ENCODE measurements at regions not wholly inside any gene's neighbourhood (a gene's known extent, or its start where the extent isn't known, plus 50 kb on each side); places are given as distances from the start of the nearest gene placed in this dataset.
"Not testable (repeated sequence)": the region's sequence is repeated elsewhere in the genome, so short reads cannot be mapped to it uniquely, and the experiment has no call there.

DNA sequence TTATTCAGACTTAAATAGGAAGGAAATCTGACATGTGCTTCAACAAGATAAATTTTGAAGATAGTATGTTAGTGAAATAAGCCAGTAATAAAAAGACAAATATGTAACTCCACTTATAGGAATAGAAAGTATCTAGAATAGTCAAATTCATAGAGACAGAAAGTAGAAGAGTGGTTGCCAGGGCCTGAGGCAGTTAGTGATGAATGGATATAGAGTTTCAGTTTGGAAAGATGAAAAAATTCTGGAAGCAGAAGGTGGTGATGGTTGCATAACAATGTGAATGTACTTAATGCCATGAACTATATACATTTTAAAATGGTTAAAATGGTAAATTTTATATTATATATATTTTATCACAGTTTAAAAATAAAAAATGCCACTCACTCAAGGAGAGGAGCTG lies 54.3 kb downstream of the HAND2 start:
- no peak for DNase-seq

DNA sequence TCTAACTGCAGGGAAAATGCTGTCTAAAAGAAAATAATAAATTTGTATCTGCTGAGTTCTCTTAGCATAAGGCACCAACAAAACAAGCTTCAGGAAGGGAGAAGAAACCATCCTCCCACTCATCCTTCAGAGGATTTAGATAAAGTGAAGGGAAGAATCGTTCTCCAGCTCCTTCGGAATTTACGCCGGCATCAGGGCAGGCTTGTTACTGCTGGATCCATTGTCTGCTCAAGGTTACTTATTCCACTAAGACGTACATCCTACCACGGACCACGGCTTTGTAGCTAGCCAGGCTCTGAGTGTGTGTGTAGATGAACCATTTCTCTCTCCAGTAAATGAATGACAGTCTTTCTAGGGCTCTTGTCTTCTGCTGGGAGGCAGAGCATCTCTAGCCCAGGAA lies 60.4 kb downstream of the HAND2 start:
- DNase-seq = no peak

DNA sequence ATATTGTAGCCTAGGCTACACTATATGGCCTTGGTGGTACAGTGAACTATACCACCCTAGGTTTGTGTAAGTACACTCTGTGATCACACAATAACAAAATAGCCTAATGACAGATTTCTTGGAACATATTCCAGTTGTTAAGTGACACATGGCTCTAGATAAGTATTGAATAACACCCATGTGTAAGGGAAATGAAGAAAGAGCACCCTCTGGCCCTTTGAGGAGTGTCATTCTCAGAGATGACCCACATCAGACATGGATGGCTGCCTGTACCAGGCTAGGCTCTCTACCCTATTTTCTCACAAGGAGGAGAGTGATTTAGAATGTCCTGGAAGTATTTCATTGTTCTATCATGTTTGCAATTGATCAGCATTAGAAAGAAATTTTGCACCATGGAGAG lies 61.7 kb downstream of the HAND2 start:
- no peak for DNase-seq

DNA sequence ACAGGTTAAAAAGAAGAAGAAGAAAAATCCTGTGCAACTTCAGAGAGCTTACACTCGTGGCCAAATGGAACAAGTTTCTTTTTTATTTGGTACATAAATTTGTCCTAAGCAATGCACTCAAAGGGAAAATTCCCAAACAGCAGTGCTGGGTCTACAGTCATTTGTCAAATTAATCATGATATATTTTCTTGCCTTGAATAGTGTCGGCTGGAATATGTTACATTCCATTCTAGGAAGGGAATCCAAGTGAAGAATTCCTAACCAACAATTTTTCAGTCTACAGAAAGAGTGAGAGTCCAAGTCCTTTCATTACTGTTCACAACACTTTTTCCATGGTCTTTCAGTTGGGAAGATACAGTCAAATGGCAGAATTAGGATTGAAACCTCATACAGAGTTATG lies 63.9 kb downstream of the HAND2 start:
- DNase-seq = no peak

DNA sequence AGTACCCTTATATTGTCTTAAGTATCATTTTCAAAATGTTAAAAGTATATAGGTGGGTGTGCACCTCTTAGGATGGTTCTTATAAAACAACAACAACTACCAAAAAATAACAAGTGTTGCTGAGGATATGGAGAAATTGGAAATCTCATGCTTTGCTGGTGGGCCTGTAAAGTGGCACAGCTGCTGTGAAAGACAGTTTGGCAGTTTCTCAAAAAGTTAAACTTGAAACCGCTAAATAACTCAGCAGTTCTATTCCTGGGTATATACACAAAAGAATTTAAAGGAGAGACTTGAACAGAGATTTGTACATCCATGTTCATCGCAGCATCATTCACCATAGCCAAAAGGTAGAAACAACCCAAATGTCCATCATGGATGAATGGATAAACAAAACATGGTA lies 65.5 kb downstream of the HAND2 start:
- no peak for DNase-seq

DNA sequence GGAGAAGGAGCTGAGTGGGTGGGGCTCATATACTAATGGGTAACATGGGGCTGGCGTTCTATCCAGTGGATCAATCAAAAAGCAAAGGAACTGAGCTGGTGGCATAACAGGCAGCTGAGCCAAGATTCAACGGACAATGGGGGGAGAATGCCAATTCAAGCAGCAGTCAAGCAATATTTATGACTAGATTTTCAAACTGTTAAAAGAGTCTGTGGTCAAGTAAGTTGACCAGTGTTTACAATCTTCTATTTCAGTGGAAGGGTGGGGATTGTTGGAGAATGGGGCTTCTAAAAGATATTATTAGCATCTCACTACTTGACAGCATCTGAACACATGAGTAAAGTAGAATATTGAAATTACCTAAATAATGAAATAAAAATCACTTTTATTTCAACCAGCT lies 64.9 kb upstream of the SCRG1 start:
- DNase-seq = no peak

DNA sequence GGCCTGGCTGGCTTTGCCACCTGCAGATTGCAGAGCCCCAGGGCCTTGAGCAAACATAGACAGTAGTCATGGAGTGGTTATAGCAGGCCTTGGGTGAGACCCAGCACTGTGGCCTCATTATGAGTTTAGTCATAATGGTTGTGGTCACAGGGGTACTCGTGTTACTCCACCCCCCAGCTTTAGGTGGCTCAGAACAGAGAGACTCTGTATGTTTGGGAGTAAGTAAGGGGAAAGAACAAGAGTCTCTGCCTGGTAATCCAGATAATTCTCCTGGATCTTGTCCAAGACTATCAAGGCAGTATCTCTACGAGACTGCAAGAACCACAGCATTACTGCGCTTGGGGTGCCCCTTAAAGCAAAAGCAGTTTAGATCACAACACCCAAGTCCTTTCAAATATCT lies 62.3 kb upstream of the SCRG1 start:
- DNase-seq = no peak

DNA sequence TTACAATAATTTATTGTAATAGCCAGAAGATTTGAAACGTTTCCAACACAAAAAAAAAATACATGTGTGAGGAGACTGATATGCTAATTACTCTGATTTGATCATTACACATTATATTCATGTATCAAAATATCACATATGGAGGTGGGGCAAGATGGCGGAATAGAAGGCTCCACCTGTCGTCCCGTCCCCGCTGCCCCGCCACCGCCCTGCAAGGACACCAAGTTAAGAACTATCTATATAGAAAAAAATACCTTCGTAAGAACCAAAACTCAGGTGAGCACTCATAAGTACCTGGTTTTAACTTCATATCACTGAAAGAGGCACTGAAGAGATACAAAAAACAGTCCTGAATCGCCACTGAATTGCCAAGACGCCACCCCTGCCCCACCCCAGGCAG lies 60.9 kb upstream of the SCRG1 start:
- no peak for DNase-seq

DNA sequence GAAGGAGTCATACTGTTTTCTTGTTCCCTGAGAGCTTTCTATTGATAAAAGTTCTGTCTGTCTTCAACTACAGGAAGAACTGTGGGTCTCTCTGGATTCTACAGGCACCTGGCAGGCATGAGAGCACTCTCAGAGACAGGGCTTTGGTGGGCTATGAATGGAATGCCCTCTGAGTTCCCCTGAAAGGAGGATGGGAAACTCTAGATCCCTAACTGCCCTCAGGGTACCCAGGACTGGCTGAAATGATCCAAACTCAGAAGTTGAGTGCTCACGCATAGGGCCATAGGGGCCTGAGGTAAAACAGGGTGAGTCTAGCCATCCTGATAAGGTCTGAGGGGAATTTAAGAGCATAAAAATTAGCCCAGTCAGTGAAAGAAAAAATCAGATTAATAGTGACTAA lies 59.0 kb upstream of the SCRG1 start:
- DNase-seq = no peak

DNA sequence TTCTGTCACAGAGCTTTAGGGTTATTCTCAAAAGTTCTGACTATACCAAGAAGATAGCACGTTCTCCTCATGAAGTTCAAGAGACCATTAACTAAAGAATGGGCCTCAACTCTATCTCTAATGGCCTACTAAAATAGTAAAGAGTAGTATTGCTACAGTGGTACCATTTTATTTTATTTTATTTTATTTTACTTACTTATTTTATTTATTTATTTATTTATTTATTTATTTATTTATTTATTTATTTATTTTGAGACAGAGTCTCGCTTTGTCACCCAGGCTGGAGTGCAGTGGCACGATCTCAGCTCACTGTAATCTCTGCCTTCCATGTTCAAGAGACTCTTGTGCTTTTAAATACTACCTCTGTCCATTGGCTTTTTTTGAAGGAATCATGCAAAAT lies 52.5 kb upstream of the SCRG1 start:
- DNase-seq = not testable (repeated sequence)

DNA sequence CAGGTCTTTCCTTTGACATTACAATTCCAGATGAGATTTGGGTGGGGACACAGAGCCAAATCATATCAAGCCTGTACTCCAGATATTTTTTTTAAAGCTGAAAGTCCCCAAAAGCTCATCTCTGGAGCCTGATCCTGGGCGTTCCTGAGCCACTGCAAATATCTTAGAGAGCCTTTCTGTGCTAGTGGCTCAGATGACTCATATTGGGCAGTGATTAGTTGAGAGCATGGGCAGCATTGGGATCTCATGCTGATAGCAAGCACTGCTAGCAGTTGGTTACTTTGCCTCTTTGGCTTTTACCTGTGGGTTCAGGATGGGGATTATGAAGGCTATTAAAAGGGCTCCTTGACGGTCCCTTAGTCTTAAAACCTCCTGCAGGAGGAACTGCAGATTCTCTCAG lies 51.4 kb upstream of the SCRG1 start:
- DNase-seq = no peak

DNA sequence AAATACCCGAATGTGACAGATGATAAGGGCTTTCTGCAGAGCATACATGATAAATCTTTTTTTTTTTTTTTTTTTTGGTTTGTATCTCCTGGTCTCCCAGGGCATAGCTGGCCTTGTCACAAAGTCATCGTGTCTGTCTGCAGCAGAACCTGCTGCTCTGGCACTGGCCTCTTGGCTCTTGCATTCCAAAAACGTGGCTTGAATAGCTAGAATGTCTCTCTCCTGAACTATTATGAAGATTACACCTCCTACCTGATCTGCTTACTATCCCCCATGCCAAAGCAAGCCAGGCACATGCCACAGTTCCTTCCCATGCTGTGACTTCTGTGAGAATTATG lies 50.4 kb upstream of the SCRG1 start:
- DNase-seq = no peak

DNA sequence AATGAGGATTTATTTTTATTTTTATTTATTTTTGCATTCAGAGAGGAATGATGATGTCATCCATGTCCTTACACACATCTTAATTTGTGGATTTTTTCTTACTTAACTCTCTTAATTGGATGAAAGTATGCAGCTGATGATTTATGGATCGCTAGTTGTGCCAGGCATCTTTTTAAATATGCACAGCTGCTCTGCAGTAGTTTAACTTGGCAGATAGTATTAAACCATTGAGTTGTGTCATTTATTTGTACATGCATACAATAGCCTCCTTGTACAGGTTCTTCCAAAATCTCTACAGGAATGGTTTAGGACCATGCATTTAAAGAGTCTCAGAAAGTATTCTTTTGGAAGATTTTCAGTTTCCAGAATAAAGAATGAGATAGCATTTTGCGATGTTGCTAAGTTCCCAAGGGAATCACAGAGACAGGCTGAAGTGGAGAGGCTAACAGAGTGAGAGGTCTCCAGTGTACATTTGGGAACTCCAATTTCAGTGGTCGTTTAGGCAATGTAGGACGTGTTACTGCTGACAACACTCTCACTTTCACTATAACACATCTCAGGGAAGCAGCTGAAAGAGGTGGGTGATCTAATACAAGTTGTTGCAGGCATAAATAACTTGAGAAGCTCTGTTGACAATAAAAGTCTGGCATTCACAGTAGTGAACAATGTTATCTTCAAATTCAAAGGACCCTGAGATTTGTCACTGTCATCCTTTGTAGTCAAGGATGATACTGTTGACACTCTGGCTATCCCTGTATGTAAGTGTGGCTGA lies 49.9 kb upstream of the SCRG1 start:
- DNase-seq = peak; percentile 69

Measured in NCI-H1105 treated with DMSO at 0.1 percent for 48 hours (cell line).